NCI-H2227 (cell line): ENCODE measurements at regions not wholly inside any gene's neighbourhood (a gene's known extent, or its start where the extent isn't known, plus 50 kb on each side); places are given as distances from the start of the nearest gene placed in this dataset.
A peak's percentile ranks its signal among the peaks of the same experiment; 100 is the strongest.
"Not testable (repeated sequence)": the region's sequence is repeated elsewhere in the genome, so short reads cannot be mapped to it uniquely, and the experiment has no call there.

Experiments used
- DNase-seq: peaks from one replicate; lab custom pipeline; 2025; ENCODE audit not compliant: unreplicated experiment; lab: John Stamatoyannopoulos, UW

DNA sequence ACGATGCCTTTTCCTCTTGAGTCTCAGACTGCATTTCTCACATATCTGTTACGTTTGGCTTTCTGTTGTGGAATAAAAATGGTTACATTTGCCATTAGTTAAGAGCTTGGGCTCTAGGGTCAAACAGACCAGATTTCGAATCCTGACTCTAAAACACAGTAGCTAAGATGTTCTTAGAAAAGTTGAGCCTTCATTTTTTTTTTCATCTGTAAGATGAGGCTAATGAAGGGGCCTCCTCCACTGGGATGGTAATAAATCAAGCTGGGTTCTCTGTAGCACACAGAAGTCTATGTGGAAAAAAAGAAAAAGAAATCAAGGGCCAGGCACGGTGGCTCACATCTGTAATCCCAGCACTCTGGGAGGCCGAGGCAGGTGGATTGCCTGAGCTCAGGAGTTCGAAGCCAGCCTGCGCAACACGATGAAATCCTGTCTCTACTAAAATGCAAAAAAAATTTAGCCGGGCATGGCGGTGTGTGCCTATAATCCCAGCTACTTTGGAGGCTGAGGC lies 49.9 kb upstream of the CAPRIN1 start:
- DNase-seq, result no peak

GRCh38 chr11:33999393-33999792 lies 52.1 kb upstream of the CAPRIN1 start:
- DNase-seq, result no peak

DNA sequence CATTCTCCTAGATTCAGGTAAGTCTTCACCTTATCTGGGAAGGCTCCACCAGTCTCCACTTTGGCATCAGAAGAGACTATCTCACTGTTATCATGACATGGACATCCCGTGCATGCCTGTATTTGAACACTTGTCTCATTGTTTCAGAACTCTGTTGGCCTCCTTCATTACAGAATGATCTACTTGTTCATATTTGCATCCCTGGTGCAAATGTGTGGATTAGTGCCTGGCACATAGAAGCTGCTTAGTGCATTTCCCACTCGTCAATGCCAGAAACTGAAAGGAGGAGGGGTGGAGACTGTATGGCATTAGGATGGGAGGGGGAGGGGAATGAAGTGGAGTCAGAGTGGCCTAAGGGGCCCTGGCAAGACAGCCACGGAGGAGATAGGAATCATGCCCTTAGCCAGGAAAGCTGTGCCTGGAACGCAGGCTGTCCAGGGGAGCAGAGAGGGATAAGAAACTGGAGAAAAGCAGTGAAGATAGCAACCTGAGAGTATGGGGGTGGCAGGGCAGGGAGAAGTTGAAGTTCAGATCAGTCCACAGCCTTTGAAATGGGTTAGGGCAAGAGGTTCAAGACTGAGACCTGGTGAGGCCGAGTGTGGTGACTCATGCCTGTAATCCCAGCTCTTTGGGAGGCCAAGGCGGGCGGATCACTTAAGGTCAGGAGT lies 53.8 kb upstream of the CAPRIN1 start:
- no peak for DNase-seq

GRCh38 chr11:33996498-33997454 lies 54.8 kb upstream of the CAPRIN1 start:
- DNase-seq, result peak; percentile 80

DNA sequence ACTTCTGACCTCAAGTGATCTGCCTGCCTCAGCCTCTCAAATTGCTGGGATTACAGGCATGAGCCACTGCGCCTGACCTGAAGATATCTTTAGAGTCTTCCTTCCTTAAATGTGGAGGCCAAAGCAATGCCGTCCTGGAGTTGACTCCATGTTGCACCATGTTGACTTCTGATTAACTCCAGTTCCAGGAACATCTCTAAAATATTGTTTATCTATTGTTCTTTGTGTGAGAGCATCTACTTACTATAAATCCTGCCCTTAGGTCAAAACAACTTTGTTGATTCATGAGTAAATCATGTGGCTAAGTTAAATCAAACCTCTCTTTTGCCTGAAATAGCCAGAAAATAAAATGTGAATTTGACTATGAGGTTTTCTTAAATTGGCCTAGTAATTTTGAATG lies 56.6 kb upstream of the CAPRIN1 start:
- DNase-seq, result no peak

GRCh38 chr11:33991136-33991535 lies 60.4 kb upstream of the CAPRIN1 start:
- DNase-seq, result not testable (repeated sequence)

GRCh38 chr11:33990131-33990530 lies 61.4 kb upstream of the CAPRIN1 start:
- not testable (repeated sequence) for DNase-seq

GRCh38 chr11:33989461-33989860 lies 62.1 kb upstream of the CAPRIN1 start:
- DNase-seq, result no peak

- no peak for DNase-seq
Observed at GRCh38 chr11:33988586-33989370, 62.8 kb upstream of the CAPRIN1 start.

DNA sequence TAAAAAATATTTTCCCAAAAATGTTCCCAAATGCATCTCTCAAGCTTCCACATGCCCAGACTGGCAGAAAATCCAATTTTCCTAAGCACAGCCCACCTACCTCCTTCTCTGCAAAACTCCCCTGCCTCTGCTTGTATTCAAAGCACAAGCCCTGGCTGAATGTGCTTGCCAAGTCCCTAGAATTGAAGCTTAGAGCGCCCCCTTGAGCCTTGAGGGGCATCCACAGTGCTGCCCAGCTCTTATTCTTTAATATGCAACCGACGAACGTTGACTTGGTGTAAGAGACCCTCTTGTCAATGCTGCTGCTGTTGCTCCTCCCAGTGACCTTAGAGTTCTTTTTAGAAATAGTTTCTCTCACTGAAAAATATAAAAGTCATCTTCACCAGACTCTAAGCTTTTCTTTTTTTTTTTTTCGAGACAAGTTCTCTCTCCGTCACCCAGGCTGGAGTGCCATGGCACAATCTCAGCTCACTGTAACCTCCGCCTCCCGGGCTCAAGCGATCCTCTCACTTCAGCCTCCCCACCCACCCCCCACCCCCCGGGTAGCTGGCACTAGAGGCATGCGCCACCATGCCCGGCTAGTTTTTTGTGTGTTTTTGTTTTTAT lies 63.5 kb upstream of the CAPRIN1 start:
- peak; percentile 89 for DNase-seq

DNA sequence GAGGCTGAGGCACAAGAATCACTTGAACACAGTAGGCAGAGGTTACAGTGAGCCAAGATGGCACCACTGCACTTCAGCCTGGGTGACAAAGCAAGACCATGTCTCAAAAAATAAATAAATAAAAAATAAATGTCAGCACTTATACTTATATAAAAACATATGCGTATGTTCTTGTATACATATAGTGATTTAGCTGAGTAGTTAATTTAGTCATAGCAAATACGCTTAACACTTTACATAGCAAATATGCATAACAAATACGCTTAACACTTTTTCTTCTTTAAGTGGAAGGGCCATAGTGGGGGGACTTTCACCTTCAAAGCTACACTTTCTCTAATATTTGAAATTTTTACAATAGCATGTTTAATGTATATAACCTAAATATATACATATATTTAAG lies 64.0 kb upstream of the CAPRIN1 start:
- DNase-seq, result no peak

- not testable (repeated sequence) for DNase-seq
Observed at GRCh38 chr11:33986597-33987501, 64.7 kb upstream of the CAPRIN1 start.

DNA sequence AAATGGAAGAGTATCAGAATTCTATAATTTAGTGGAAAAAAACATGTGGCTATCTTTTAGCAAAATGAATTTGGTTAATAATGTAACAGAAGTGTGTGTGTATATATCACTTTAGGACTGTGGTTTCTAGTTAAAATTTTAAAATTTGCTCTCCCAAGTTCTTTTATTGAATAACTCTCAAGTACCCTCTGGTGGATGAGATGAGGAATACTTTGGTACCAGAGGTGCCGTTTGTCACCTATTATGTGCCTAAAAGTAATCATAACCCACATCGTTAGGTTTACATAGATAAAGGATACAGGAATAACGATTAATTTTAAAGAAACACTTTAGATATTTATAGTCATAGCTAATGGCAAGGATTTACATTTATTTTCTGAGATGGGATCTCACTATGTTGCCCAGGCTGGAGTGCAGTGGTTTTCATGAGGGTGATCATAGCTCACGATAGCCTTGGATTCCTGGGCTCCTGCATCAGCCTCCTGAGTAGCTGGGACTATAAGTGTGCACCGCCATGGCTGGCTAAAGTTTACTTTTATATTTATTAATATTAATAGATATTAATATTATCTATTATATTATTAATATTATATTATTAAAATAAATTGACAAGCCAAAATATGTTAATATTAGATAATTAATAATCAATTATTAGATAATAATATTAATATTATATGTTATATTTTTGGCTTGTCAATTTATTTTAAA lies 66.7 kb upstream of the CAPRIN1 start:
- no peak for DNase-seq

DNA sequence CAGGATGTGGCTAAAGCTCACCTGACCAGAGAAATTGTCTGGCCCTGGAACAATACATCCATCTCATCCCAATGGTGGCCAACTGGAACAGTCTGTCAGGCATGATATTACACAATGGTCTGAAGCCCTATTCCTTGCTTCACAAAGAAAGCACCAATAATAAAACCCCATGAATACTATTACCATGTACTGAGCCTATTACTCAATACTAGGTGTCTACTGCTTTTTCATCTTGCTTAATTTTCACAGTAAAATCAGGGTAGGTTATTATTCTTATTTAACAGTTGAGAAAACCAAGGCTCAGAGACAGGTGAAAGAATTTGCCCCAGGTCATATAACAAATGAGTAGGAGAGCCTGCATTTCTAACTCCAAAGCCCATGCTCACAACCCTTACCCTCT lies 68.9 kb upstream of the CAPRIN1 start:
- DNase-seq, result no peak

DNA sequence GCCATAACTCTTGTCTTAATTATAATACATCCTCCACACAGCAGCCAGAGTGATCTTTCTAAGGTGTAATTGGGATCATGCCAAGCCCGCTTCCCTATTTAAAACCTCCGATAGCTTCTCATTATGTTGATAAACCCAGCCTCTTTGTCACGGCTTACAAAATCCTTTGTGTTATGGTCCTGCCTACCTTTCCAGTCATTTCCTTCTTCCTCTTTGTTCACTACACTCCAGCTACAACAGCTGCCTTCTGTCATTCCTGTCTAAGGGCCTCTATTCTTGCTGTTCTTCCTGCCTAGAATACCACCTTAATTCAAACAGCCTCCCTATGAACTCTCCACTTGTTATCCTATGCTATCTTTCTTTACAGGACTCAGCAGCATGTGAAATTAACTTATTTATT lies 70.6 kb upstream of the CAPRIN1 start:
- DNase-seq, result no peak

GRCh38 chr11:33978376-33978775 lies 73.2 kb upstream of the CAPRIN1 start:
- DNase-seq, result no peak

DNA sequence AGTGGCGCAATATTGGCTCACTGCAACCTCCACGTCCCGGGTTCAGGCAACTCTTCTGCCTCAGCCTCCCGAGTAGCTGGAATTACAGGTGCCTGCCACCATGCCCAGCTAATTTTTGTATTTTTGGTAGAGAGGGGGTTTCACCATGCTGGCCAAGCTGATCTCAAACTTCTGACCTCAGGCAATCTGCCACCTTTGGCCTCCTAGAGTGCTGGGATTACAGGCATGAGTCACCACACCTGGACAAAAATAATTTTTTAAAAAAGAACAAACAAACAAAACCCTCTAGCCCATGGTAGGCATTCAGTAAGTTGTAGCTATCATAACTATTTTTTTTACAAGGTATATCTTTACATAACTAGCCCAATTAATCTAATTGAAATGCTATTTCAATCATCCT lies 73.9 kb upstream of the CAPRIN1 start:
- no peak for DNase-seq

- no peak for DNase-seq
Observed at GRCh38 chr11:33976495-33977199, 74.9 kb upstream of the CAPRIN1 start.

- DNase-seq, result no peak
Observed at GRCh38 chr11:33974804-33975203, 76.7 kb upstream of the CAPRIN1 start.
